Amygdala (tissue), 56 donors: ENCODE measurements at regions not wholly inside any gene's neighbourhood (a gene's known extent, or its start where the extent isn't known, plus 50 kb on each side); places are given as distances from the start of the nearest gene placed in this dataset.

Source experiments
- DNase-seq, 56 donors: peaks; one replicate each; lab custom pipeline; 2025; lab: John Stamatoyannopoulos, UW

DNA sequence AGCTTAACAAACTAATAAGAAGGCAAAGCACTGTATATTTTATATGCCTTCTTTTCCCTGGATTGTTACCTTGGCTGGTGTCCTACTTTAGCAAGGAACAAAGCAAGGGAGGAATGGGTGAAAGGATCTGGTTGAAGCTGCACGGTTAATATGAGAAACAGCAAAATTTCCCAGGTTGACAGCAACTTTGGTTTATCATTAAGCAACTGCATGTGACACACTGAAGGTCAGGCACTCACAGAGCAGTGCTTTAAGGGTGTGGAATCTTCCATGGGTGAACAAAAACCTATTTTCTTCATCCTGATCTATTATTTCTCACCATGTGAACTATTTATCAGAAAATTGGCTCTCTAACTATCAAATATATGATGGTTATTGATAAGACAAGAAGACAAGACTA, 109.0 kb upstream of the ATP10B start:
- DNase-seq = no peak

DNA sequence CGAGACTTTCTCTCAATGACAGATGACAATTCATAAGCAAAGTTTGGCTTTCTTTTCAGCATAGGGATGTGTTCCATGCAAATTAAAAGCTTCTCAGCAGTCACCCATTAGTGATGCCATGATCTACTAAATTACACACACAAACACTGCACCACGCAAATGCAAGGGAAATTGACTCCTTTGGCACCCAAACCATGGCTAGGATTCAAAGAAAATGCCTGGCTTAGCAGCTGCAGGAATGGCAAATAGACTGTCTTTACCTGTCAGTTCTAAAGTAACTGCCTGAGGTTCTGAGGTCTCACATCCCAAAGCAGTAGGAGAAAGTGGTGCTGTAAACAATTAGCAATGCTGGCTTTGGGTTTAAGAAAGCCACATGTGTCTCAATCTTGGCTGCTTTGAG, 108.6 kb upstream of the ATP10B start:
- DNase-seq = no peak

DNA sequence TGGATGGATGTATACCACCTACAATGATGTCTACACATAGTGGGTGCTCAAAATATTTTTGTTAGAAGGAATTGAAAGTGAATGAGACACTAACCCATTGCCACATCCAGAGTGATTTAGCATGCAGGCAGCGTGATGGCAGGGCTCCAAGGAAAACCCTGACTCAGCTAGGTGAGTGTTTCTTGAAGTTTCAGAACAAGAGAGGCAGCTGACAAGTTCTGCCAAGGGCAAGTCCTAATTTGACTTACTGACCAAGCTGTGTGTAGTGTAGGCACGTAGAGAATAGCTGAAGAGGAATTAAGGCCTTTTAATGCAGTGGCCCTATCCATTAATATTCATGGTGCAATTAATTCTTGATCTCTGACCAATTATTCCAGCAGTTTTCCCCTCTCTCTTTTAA, 107.8 kb upstream of the ATP10B start:
- no peak for DNase-seq

DNA sequence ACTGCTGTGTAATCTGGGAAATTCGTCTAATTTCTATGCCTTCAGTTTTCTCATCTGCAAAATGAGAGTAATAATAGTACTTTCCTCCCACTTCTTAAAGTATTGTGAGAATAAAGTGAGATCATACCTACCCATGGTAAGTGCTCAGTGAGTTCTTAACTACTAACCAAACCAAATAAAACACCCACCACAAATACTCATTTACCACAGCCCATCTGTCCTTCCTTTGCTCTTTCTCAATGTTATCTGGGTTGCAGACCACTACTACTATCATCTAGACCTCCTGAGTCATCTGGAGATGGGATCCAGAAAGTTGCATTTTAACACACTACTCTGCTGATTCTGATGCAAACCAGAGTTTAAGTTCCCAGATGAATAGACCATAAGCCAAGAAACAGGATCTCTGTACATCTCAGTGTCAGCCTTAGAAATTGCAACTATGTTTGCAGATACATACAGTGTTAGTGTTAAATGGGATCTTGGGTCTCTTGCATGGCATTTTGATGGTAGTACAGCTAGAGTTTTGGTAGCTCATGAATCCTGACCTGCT, 105.4 kb upstream of the ATP10B start:
- no peak for DNase-seq

DNA sequence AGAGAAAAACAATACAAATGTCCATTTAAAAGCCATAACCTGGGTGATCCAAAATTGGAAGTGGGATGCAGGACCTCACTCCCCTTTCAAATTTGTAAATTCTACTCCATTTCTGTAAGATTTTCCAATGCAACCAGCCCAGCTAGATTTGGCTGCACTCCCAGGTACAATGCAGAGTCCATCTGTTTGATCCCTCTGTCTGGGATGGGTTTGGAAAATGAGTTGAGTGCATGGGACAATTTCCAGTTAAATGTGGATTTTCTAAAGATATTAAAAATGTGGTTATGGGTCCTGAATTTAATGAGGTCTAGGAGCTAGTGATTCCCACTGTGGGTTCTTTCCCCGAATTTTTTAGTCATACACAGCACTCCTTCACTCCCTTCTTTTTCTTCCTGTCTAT, 104.0 kb upstream of the ATP10B start:
- no peak for DNase-seq

DNA sequence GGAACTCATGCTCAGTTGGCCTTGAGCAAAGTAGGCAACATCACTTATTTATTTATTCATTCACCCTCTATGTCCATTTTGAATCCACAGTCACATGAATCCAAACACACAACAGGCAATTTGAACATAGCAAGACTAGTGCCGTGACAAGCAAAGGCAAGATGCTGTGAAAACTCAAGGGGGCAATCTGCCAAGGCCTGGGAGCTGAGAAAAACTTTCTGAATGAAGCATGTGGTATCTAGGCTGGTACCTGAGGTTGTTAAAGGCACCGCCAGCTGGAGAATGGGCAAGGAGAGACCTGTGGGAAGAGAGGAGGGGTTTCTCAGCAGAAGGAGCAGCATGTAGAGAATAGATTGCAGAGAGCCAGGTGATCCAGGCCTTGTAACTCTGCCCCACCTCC, 98.3 kb upstream of the ATP10B start:
- no peak for DNase-seq

DNA sequence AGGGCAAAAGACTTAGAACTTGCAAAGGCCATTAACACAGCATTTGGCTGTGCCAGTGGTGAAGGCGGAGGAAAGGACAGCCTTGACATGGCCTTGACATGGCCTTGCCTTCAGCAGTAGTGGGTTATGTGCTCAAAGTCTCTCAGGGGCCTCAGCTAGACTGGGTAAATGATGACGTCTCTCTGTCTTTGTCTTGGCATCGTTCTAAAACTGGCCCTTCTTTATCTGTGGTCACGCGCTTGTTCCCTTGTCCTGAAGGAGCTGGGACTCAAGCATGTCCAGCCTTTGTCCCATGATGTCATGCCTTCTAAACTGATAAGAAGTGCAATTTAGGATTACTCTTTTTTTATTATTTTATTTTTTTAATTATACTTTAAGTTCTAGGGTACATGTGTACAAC, 88.7 kb upstream of the ATP10B start:
- DNase-seq = no peak

DNA sequence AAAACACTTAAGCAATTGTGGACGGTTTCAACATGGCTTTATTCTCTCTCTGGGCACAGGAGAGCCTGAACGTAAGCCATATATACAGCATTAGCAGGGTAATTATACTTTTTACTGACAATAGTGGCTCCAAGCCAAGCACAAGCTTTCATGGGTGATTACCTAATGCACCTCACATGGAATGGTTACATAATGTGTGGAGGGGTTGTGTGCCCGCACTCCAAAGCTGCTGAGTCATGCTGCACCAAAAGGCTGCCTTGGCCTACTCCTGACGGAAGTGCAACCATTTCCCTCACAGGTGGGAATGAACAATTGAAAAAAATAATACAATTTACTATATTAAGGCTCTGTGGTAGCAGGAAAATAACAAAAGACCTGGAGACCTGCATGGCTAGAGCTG, 86.5 kb upstream of the ATP10B start:
- DNase-seq = peak in 1 of 56 donors; percentile 6

DNA sequence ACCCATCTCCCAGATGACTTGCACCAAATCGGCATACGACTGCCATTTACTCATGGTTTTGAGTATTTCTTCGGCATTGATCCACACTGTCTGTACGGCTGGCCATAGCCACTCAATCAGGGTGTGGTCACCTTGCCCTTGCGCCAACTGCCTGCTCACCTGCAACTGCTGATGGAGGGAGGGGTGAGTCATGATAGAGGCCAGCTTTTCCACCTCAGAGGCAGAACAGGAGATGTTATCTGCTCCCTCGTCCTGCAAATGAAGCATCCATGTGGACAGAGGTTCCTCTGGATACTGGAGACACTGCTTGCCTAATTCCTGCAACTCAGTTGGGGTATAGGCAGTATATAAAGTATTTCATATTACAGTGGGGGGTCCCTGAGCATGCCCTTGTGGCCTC, 85.6 kb upstream of the ATP10B start:
- DNase-seq = no peak

DNA sequence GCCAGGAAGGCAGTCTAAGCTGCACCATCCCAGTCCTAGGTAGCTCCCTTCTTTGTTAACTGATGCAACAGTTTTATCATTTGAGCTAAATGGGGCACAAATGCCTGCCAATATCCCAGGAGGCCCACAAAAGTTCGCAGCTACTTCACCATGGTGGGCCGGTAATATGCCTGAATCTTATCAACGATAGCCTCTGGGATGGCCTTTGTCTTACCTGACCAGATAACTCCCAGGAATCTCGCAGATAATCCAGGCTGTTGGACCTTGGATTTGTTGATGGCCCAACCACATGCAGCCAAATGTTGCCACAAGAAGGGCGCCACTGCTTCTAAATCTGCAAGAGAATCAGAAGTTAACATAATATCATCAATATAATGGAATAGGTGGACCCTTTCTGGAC, 83.8 kb upstream of the ATP10B start:
- no peak for DNase-seq

DNA sequence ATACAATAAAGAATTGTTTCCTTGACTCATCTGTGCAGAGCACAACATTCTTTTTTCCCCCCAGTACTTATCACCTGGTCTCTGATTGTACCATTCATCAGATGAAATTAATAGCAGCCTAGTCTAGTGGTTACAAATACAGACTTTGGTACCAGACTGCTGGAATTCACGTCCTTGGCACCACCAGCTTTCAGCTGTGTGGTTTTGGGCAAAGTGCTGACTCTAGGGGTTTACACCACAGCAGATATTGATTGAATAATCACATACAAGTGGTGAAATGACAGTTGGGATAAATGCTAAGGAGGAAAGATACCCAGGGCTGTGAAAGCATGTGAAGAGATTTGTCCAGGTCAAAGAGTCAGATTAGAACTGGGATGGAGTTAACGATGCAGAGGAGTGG, 79.3 kb upstream of the ATP10B start:
- no peak for DNase-seq

DNA sequence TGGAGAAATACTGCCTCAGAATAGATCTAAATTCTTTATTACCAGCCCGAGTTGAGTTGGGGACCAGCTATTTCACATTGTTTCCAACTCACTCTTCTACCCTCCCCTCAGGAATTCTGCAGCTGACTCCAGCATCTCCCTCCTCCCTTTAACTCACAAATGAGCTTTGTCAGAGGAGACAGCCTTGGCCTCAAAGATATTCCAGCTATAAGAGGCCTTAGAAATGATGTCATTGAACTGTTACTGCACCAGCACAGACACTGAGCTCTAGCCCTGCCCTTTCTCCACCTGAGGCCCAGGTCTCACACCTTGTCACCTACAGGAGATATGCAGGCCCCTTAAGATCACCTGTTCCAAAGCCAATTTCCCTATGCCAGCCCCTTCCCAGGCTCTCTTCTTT, 78.4 kb upstream of the ATP10B start:
- DNase-seq = peak in 4 of 56 donors; percentile 6 to 35 (median 10)

DNA sequence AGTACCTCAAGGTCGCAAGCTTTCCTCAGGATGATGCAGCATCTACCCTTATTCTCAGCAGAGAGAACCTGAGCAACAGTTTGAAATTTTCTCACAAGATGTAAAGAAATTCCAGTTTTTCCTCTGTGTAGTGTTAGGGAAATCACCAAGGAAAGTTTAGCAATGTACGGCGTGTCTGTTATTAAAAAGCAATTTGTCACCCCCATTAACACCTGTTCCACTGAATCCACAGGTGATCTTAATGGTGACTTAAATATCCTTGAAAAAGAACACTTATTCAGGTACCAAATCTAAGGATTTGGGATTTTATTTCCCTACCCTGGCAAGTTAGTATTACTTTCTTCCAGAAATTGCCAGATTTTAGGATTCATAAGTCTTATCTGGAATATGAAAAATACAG, 77.9 kb upstream of the ATP10B start:
- DNase-seq = no peak

DNA sequence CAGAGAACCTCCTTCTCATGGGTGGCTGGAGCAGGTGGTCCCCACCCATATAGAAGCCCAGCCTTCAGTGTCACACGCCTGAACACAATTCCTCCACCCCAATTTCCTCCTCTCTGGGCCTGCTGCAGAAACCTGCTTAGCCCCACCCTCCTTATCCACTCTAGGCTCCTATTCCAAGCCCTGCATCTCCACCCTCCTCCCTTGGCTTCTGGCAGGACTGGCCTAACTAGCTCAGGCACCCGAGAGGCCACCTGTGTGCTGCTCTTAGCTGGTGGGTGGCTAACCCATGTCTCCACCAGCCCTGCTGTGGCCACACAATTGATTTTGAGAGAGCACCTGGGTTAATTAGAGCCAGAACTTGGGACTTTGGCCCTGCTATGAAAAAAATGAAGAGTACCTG, 77.3 kb upstream of the ATP10B start:
- no peak for DNase-seq

DNA sequence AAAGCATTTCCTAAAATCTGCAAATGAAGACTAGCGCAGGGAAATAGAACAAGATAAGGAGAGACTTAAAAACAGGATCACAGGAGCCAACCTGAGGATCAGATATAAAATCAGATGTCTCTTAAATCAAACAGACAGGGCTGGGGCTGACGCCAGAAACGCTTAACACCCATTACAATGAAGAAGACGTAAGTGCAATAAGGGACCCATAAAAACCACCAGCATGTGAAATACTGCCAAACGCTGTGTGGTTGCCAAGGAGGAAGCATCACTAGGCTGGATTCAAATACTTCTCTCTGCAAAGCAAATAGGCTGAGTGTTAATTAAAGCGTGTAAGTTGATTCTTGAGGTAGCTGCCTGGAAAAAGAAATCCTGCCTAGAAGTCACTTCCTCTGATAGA, 74.4 kb upstream of the ATP10B start:
- DNase-seq = peak in 20 of 56 donors; percentile 5 to 58 (median 16)

DNA sequence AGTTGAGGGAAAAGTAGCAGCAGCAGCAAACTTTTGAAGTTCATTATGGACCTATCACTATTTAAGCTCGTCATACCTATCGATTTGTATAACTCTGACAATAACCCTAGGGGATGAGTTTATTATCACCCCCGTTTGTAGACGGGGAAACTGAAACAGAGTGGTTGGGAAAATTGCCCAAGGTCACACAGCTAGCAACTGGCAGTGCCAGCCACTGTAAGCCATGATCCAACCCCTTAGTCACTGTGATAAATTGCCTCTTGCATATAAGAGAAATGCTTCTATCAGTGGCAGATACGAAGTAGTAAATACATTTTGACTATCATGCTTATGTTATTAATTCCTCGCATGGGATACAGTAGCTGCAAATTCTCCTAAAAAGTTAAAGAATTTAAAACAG, 73.3 kb upstream of the ATP10B start:
- no peak for DNase-seq

DNA sequence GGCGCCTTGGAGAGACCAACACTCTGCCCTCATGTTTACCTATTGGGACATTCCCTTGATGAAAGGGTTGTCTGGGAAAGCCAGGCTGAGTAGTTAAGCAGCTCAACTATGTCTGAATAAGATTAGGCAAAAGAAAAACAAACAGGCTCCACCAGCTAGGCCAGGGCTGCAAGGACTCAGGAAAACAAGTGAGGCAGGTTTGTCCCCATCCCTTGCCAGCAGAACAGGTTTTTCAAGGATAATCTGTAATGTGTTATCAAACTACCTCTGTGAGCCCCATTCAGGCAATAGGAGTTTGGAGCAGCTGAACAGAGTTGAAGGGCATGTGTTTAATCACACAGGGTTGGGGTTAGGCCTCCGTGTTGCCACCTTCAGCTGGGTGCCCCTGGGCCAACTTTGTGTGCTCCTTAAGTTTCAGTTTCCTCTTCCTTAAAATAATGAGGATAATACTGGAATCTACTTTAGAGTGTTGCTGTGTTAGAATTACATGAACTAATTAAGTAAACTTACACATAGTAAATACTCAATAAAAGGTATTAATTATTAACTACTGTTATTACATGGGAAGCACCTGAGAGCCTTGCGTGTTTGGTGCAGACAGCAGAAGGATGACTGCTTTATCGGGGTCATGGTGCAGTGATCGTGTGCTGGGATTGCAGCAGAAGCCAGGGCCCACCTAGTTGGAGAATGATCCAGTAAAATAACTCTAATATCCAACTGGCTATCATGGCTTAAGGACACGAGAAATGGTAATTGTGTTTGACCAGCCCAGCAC, 72.1 kb upstream of the ATP10B start:
- no peak for DNase-seq

DNA sequence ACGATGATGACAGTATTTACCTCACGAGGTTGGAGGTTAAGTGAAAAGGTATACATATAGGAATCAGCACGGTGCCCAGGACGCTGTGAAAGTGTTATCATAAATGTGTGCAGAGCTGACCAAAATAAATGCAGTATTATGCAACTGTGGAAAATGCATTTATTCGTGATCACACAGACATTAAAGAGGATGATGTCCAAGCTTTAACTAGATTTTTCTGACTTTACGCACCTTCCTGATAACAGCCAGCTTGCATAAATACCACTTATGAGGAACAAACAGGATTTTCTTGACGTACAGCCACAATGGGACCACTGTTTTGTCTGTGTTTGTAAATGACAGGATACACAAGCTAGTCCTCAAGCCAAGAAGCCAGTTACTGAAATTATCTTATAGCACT, 71.4 kb upstream of the ATP10B start:
- DNase-seq = no peak

DNA sequence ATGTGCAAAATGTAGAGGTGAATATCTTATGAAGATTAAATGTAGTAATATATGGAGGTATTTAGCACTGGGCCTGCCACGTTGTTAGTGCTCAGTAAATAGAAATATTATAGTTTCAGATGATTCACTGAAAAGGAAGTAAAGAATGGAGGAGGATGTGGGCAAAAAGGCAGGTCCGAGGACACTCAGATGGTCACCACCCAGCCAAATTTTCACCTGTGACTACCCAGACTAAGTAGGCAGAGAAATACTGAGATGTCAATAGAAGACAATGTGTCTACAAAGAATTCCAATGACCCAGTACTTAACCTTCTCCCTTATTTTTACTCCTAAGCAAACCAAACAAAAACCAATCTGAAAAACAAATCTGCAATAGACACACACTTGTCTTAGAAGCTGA, 70.3 kb upstream of the ATP10B start:
- no peak for DNase-seq

DNA sequence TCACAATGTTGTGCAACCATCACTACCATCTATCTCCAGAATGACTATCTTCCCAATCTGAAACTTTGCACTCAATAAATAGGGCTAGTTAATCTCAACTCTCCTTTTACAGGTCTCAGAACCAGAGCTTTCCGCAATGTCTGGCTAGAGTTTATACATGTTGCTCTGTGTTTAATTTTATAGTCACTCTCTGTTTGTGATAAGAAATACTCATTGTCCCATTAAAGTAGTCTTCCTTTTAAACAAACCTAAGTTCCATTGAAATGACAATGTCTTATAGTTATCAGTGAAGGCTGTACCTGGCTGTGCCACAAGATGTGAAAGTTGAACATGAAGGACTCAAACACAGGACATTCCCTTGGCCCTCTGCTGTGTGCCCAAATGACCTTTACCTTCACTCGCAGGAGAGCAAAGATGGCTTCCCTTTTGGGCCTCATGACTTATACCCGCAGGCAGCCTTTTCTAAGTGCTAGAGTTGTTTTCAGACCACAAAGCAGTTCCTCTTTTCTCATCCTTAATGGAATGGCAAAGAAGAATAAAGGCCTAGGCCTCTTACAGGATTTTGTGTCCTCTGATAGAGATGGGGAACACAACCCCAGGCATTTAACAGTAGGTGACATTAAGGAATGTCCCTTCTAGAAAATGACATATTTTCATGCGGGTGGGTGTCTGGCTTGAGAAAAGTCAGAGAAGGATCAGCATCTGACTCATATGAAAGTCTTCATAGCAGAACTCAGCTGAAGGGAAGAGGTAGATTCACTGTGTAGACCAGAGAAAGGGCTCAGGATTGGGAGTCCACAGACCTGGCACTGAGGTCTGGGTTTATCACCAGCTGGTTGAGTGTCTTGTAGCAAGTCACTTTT, 69.6 kb upstream of the ATP10B start:
- no peak for DNase-seq

DNA sequence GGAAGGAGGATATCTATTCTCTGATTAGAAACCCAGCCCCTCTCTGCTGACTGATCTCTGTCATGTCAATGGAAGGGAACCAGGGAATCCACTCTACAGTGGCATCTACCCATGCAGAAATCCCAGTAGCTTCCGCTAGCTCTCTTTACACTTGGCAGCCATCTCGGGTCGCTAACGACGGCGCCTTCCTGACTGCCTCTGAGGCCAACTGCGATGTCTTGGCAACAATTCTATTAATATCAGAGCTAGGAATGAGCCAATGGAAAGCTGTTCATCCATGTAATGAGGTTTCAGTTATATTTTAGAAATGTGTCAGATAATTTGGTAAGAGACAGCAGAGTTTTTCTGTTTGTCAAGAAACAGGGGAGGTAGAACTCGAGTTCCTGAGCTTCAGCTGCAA, 67.6 kb upstream of the ATP10B start:
- DNase-seq = peak in 2 of 56 donors; percentile 5

DNA sequence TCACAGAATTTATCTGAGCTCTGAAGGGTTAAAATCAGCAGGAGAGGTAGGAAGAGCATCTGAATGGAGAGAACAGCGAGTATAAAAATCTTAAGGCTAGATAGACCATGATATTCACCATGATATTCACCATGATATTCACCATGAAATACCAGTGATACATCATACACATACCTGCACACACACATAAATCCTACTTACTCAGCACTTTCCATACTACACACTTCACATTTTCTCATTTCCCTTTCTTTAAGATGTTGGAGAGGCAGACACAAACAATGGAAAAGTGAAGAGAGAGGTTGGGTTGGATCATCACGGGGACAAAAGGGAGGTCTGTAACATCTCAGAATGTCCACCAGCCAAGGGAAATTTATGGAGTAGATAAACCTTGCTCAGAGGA, 66.4 kb upstream of the ATP10B start:
- DNase-seq = no peak
